Activated naive CD4-positive, alpha-beta T cell treated with anti-CD3 and anti-CD28 coated beads, Interleukin-2, amount 50 U/mL, for 16 hours (primary cell): ENCODE measurements at regions not wholly inside any gene's neighbourhood (a gene's known extent, or its start where the extent isn't known, plus 50 kb on each side); places are given as distances from the start of the nearest gene placed in this dataset.
"Not testable (repeated sequence)": the region's sequence is repeated elsewhere in the genome, so short reads cannot be mapped to it uniquely, and the experiment has no call there.

Source experiments
- DNase-seq: peaks from one replicate; pipeline ENCODE4 v3.0.0-alpha.2; 2020

- DNase-seq, result no peak
Observed at GRCh38 chr4:124079174-124079780, 633.3 kb downstream of the ANKRD50 start.

GRCh38 chr4:124083711-124084110 is 628.8 kb downstream of the ANKRD50 start:
- no peak for DNase-seq

GRCh38 chr4:124085561-124086180 is 626.9 kb downstream of the ANKRD50 start:
- DNase-seq, result no peak

- no peak for DNase-seq
Observed at GRCh38 chr4:124090021-124090420, 622.5 kb downstream of the ANKRD50 start.

GRCh38 chr4:124092101-124092500 is 620.4 kb downstream of the ANKRD50 start:
- no peak for DNase-seq

- no peak for DNase-seq
Observed at GRCh38 chr4:124092541-124092984, 620.0 kb downstream of the ANKRD50 start.

- no peak for DNase-seq
Observed at GRCh38 chr4:124095621-124096020, 616.9 kb downstream of the ANKRD50 start.

GRCh38 chr4:124096290-124096689 is 616.2 kb downstream of the ANKRD50 start:
- no peak for DNase-seq

GRCh38 chr4:124097447-124097846 is 615.1 kb downstream of the ANKRD50 start:
- no peak for DNase-seq

GRCh38 chr4:124104101-124104500 is 608.4 kb downstream of the ANKRD50 start:
- DNase-seq, result no peak

- DNase-seq, result no peak
Observed at GRCh38 chr4:124104628-124105027, 607.9 kb downstream of the ANKRD50 start.

GRCh38 chr4:124105212-124105611 is 607.3 kb downstream of the ANKRD50 start:
- no peak for DNase-seq

GRCh38 chr4:124111411-124111810 is 601.1 kb downstream of the ANKRD50 start:
- DNase-seq, result no peak

- no peak for DNase-seq
Observed at GRCh38 chr4:124111922-124112321, 600.6 kb downstream of the ANKRD50 start.

GRCh38 chr4:124118061-124118460 is 594.5 kb downstream of the ANKRD50 start:
- DNase-seq, result no peak

- DNase-seq, result no peak
Observed at GRCh38 chr4:124121461-124121971, 591.0 kb downstream of the ANKRD50 start.

GRCh38 chr4:124123181-124123580 is 589.4 kb downstream of the ANKRD50 start:
- no peak for DNase-seq

- no peak for DNase-seq
Observed at GRCh38 chr4:124123721-124124120, 588.8 kb downstream of the ANKRD50 start.

GRCh38 chr4:124131324-124131723 is 581.2 kb downstream of the ANKRD50 start:
- DNase-seq, result not testable (repeated sequence)

- no peak for DNase-seq
Observed at GRCh38 chr4:124132161-124132560, 580.4 kb downstream of the ANKRD50 start.

GRCh38 chr4:124133753-124134152 is 578.8 kb downstream of the ANKRD50 start:
- DNase-seq, result no peak

GRCh38 chr4:124135409-124135813 is 577.1 kb downstream of the ANKRD50 start:
- no peak for DNase-seq

GRCh38 chr4:124139044-124139443 is 573.5 kb downstream of the ANKRD50 start:
- DNase-seq, result no peak

- no peak for DNase-seq
Observed at GRCh38 chr4:124143632-124144031, 568.9 kb downstream of the ANKRD50 start.

GRCh38 chr4:124144238-124144654 is 568.3 kb downstream of the ANKRD50 start:
- no peak for DNase-seq
